HG02759 (cell line): ENCODE measurements at regions not wholly inside any gene's neighbourhood (a gene's known extent, or its start where the extent isn't known, plus 50 kb on each side); places are given as distances from the start of the nearest gene placed in this dataset.

Experiments
- ATAC-seq: cut with Tn5 transposase; IDR thresholded peaks from one replicate; pipeline ENCODE4 v1.9.1; 2021; ENCODE audit warnings: mild to moderate bottlenecking, moderate library complexity; ENCODE audit not compliant: unreplicated experiment

GRCh38 chr9:86796666-86797065 lies 150.6 kb downstream of the GAS1 start:
- ATAC-seq, result no peak

GRCh38 chr9:86795823-86796553 lies 151.3 kb downstream of the GAS1 start:
- no peak for ATAC-seq

GRCh38 chr9:86795047-86795442 lies 152.3 kb downstream of the GAS1 start:
- ATAC-seq, result no peak

DNA sequence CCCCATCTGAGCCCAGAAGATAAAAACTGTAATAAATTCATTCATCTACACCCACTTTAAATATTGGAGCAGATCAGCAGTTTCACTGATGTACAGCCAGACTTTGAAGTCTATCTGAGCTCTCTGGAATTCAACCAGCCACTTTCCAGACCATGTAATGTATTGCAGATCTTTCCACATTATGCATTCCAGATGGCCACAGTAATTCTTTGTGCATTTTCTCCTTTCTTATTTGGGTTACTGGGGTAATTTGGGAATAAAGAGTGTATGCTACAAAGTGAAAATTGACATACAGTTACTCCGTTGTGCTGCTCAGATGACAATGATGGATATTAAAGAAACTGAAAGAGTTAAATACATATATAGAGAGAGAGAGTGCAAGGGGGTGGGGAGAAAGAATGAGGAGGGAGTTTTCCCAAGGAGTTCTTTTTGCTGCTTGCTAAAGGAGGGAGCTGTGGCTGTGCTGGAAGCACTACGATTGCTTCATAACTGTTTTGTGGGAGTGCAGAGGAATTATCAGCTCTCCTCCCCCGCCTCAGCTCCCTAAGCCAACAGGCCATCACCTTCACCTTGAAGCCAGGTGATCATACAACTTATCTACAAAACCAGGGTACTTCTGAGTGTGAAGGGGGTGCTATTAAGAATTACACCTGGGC lies 152.8 kb downstream of the GAS1 start:
- no peak for ATAC-seq

DNA sequence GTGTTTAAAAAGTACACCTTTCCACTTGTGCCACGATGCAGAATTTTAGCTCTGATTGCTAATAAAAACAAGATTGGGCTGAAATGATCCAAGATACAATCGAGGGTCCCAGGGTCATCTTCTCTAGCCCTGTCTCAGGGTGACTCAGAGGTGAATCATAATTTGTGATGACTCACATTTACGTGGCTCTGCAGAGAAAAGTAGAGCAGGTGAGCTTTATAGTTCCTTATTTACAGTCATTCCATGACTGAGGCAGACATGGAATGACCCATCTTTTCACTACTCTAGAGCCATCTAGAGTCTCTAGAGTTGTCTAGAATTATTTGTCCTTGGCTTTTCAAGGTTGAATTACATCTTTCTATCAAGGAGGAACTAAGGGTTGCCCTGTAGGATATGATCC lies 155.2 kb downstream of the GAS1 start:
- ATAC-seq, result no peak

GRCh38 chr9:86790805-86791204 lies 156.5 kb downstream of the GAS1 start:
- ATAC-seq, result no peak

DNA sequence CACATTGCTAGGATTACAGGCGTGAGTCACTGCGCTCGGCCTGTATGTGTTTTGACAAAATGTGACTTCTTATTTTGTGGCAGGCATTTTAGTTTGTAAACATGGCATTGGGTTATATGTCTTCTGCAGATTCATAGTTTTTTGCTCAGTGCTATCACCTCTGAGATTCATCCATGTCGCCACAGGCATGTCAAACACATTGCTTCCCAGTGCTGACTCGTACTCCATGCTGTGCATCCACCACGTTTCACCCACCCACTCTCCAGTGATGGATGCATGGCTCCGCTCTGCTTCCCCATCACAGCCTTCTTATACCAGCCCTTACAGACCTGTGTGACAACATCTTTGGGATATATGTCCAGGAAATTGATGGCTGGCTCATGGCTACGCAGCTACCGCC lies 158.8 kb downstream of the GAS1 start:
- no peak for ATAC-seq

GRCh38 chr9:86783884-86784283 lies 163.4 kb downstream of the GAS1 start:
- ATAC-seq, result no peak

DNA sequence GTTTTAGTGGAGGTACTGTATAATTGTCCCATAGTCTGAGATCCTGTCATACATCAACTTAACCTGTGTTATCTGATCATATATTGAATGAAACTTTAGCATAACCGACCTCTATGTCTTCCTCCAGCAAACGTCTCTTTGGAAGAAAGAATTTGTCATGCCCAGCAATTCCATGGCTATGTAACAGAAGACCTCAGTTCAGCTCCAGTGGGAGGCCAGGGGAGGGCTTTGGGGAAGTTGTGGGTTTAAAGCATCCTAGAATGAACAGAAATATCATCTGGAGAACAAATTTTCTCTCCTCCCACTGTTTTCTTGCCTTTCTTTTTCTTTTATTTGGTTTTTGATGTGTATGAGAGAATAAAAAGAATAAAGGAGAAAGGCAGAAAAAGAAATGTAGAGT lies 164.5 kb downstream of the GAS1 start:
- ATAC-seq, result no peak

GRCh38 chr9:86778761-86779160 lies 168.5 kb downstream of the GAS1 start:
- ATAC-seq, result no peak

- no peak for ATAC-seq
Observed at GRCh38 chr9:86775718-86776117, 171.6 kb downstream of the GAS1 start.

GRCh38 chr9:86774116-86774515 lies 173.2 kb downstream of the GAS1 start:
- no peak for ATAC-seq

DNA sequence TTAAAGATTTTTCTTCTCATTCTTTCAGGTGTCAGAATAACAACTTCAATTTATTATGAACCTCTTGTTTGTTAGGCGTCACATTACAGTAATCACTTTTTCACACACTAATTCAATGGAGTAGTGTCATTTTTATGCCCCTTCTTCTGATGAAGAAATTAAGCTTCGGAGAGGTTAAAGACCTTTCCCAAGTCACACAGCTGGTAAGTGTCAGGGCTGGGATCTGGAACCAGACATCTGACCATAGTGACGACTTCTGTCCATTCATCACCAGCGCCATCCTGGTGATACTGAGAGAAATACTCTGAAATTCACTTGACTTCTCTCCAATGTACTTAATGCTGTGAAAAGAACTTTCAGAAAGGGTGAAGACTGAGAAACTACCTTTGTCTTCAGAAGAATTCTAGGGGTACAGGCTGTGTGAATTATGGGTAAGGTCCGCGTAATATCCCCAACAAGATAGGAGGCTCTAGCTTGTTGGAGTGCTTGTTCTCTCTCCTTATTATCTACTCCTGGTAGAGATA lies 173.8 kb downstream of the GAS1 start:
- no peak for ATAC-seq

DNA sequence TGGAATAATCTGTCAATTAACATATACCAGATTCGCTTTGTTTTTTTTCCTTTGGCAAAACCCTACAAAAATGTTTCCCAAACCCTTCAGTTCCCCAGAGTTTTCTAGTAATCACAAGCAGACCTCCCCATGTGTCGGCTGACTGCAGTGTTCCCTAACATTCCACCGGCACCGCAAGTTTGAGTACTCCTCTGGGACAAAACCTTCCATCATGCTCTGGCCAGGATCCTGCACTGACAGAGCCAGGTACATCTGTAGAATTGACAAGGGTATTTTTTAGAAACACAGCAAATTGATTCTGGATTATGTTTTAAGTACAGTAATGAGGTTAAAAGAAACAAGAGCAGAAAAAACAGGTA lies 174.7 kb downstream of the GAS1 start:
- ATAC-seq, result no peak

DNA sequence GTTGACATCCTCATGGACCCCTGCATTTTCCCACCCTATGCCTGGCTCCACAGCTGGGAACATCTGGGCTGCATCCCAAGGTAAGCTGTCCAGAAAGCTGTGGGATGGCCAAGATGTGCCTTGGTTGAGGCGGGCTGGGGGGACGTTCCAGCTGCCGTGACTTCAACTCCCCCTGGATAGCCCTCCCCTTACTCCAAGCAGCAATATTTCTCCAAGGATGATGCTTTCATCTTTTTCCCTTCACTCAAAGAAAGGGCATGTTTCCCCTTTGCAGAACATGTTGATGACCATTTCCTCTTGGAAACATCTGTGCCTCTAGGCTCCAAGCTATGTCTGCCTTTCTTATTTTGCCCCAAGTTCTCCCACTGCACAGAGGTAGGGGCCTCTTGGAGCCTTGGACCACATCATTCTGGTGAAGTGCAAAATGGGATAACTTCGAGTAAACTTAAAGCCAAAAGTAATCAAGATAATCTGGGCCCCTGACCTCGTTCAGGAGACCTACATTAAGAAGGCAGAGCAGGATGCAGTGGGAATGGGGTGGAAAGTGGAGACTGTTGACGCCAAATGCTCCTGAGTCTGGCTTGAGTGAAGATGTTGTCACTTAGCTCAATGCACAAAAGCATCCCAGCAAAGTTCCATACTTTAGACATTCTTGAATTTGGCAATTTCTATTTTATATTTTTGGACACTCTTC lies 175.2 kb downstream of the GAS1 start:
- no peak for ATAC-seq

GRCh38 chr9:86771420-86771819 lies 175.9 kb downstream of the GAS1 start:
- ATAC-seq, result no peak

GRCh38 chr9:86768709-86769108 lies 178.6 kb downstream of the GAS1 start:
- no peak for ATAC-seq

- no peak for ATAC-seq
Observed at GRCh38 chr9:86768020-86768419, 179.3 kb downstream of the GAS1 start.

GRCh38 chr9:86767373-86767772 lies 179.9 kb downstream of the GAS1 start:
- ATAC-seq, result no peak

GRCh38 chr9:86766912-86767311 lies 180.4 kb downstream of the GAS1 start:
- ATAC-seq, result no peak

DNA sequence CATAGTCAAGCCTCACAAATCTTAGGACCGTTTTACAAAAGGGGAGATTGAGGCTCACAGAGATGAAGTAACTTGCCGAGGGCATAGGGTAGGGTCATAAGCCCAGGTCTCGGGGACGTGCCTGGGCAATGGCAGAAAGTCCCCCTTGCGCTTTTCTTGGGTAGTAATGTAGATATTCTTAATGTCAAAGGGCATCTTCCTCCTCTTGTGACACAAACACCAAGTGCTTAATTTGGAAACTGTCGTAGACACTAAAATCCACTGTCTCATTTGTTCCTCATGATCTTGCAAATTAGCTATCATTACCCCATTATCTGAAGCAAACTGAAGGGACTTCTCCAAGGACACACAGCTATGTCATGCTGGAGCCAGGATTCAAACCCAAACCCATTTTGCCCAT lies 180.8 kb downstream of the GAS1 start:
- no peak for ATAC-seq
